Muscle layer of colon (tissue), 2 donors: ENCODE measurements at regions not wholly inside any gene's neighbourhood (a gene's known extent, or its start where the extent isn't known, plus 50 kb on each side); places are given as distances from the start of the nearest gene placed in this dataset.
"Not testable (repeated sequence)": the region's sequence is repeated elsewhere in the genome, so short reads cannot be mapped to it uniquely, and the experiment has no call there.

Source experiments
- H3K27ac ChIP-seq: one replicate; pipeline ENCODE4 v1.7.0; 2013; ENCODE audit warnings: low read depth, mild to moderate bottlenecking, low read length, moderate library complexity
- H3K27me3 ChIP-seq, 2 donors: one replicate each; pipeline ENCODE4 v1.7.0; 2013; ENCODE audit warnings: low read length in 2 of 2, mild to moderate bottlenecking in 2 of 2; ENCODE audit not compliant: insufficient read depth in 2 of 2, control insufficient read depth in 1 of 2
- H3K36me3 ChIP-seq: one replicate; pipeline ENCODE4 v1.7.0; 2013; ENCODE audit warnings: mild to moderate bottlenecking, low read length; ENCODE audit not compliant: insufficient read depth
- H3K4me1 ChIP-seq: one replicate; pipeline ENCODE4 v1.7.0; 2013; ENCODE audit warnings: mild to moderate bottlenecking, low read length; ENCODE audit not compliant: insufficient read depth
- H3K4me3 ChIP-seq, 2 donors: one replicate each; pipeline ENCODE4 v1.7.0; 2013; ENCODE audit warnings: low read length in 2 of 2, low read depth in 1 of 2, mild to moderate bottlenecking in 1 of 2, moderate library complexity in 1 of 2
- H3K9ac ChIP-seq: one replicate; pipeline ENCODE4 v1.7.0; 2013; ENCODE audit warnings: low read length
- H3K9me3 ChIP-seq: one replicate; pipeline ENCODE4 v1.7.0; 2013; ENCODE audit warnings: mild to moderate bottlenecking, low read length
- donor health status: abdominal sarcoma.
- donor health status: Adenocarcinoma of cecum.

GRCh38 chr1:221256773-221257172 lies 377.5 kb downstream of the HLX start:
- H3K4me3 ChIP-seq, result no peak overlapping the region

GRCh38 chr1:221257548-221257947 lies 378.3 kb downstream of the HLX start:
- not testable (repeated sequence) for H3K9me3 ChIP-seq, H3K36me3 ChIP-seq, H3K4me1 ChIP-seq, H3K27ac ChIP-seq, H3K27me3 ChIP-seq, H3K9ac ChIP-seq, H3K4me3 ChIP-seq

More at GRCh38 chr1:221256773-221257172, 377.5 kb downstream of the HLX start:
- no peaks in the 10 kb centered on the region for H3K9me3 ChIP-seq
- no peaks in the 10 kb centered on the region for H3K4me1 ChIP-seq
- no peaks in the 10 kb centered on the region for H3K36me3 ChIP-seq
- no peak overlapping the region for H3K27ac ChIP-seq
- no peak overlapping the region for H3K9ac ChIP-seq
- H3K27me3 ChIP-seq, result no peaks in the 10 kb centered on the region

GRCh38 chr1:221262677-221263076 lies 383.4 kb downstream of the HLX start:
- not testable (repeated sequence) for H3K4me1 ChIP-seq, H3K36me3 ChIP-seq, H3K27me3 ChIP-seq, H3K9me3 ChIP-seq, H3K4me3 ChIP-seq, H3K27ac ChIP-seq, H3K9ac ChIP-seq

GRCh38 chr1:221263831-221264767 lies 384.9 kb downstream of the HLX start:
- H3K4me1 ChIP-seq, result no peaks in the 10 kb centered on the region
- no peaks in the 10 kb centered on the region for H3K27me3 ChIP-seq
- no peaks in the 10 kb centered on the region for H3K36me3 ChIP-seq
- H3K4me3 ChIP-seq, result no peak overlapping the region
- no peak overlapping the region for H3K27ac ChIP-seq
- no peak overlapping the region for H3K9ac ChIP-seq
- H3K9me3 ChIP-seq, result no peaks in the 10 kb centered on the region

- no peak overlapping the region for H3K9ac ChIP-seq
- H3K27me3 ChIP-seq, result no peaks in the 10 kb centered on the region
- H3K9me3 ChIP-seq, result no peaks in the 10 kb centered on the region
- no peak overlapping the region for H3K4me3 ChIP-seq
- no peaks in the 10 kb centered on the region for H3K4me1 ChIP-seq
- no peak overlapping the region for H3K27ac ChIP-seq
- no peaks in the 10 kb centered on the region for H3K36me3 ChIP-seq
Measured at GRCh38 chr1:221264848-221265247, 385.6 kb downstream of the HLX start.

GRCh38 chr1:221268295-221268694 lies 389.1 kb downstream of the HLX start:
- H3K4me1 ChIP-seq, result no peaks in the 10 kb centered on the region
- H3K36me3 ChIP-seq, result no peaks in the 10 kb centered on the region
- no peaks in the 10 kb centered on the region for H3K27me3 ChIP-seq
- H3K9ac ChIP-seq, result no peak overlapping the region
- H3K9me3 ChIP-seq, result no peaks in the 10 kb centered on the region
- H3K27ac ChIP-seq, result no peak overlapping the region
- no peak overlapping the region for H3K4me3 ChIP-seq

- no peaks in the 10 kb centered on the region for H3K4me1 ChIP-seq
- H3K27ac ChIP-seq, result no peak overlapping the region
- no peak overlapping the region for H3K4me3 ChIP-seq
- no peak overlapping the region for H3K9ac ChIP-seq
- H3K27me3 ChIP-seq, result no peaks in the 10 kb centered on the region
- H3K36me3 ChIP-seq, result no peaks in the 10 kb centered on the region
- H3K9me3 ChIP-seq, result no peaks in the 10 kb centered on the region
Measured at GRCh38 chr1:221271701-221272100, 392.5 kb downstream of the HLX start.

GRCh38 chr1:221272940-221273339 lies 393.7 kb downstream of the HLX start:
- Histone ChIP-seq H3K36me3 (no peaks in the 10 kb centered on the region), H3K27ac (no peak overlapping the region), H3K9me3 (no peaks in the 10 kb centered on the region), H3K27me3 (no peaks in the 10 kb centered on the region), H3K4me1 (no peaks in the 10 kb centered on the region), H3K9ac (no peak overlapping the region), H3K4me3 (no peak overlapping the region)

GRCh38 chr1:221274373-221274772 lies 395.1 kb downstream of the HLX start:
- no peak overlapping the region for H3K27ac ChIP-seq
- H3K9ac ChIP-seq, result no peak overlapping the region
- H3K36me3 ChIP-seq, result no peaks in the 10 kb centered on the region
- no peaks in the 10 kb centered on the region for H3K9me3 ChIP-seq
- no peaks in the 10 kb centered on the region for H3K4me1 ChIP-seq
- no peaks in the 10 kb centered on the region for H3K27me3 ChIP-seq
- no peak overlapping the region for H3K4me3 ChIP-seq

GRCh38 chr1:221276896-221277409 lies 397.7 kb downstream of the HLX start:
- H3K27me3 ChIP-seq, result no peaks in the 10 kb centered on the region
- H3K36me3 ChIP-seq, result no peaks in the 10 kb centered on the region
- H3K27ac ChIP-seq, result no peak overlapping the region
- no peak overlapping the region for H3K4me3 ChIP-seq
- no peaks in the 10 kb centered on the region for H3K9me3 ChIP-seq
- H3K4me1 ChIP-seq, result no peaks in the 10 kb centered on the region
- H3K9ac ChIP-seq, result no peak overlapping the region

GRCh38 chr1:221279146-221279545 lies 399.9 kb downstream of the HLX start:
- no peaks in the 10 kb centered on the region for H3K36me3 ChIP-seq
- peaks cover 10% of the 10 kb centered on the region for H3K4me1 ChIP-seq
- no peaks in the 10 kb centered on the region for H3K27me3 ChIP-seq
- H3K9ac ChIP-seq, result no peak overlapping the region
- no peak overlapping the region for H3K27ac ChIP-seq
- H3K9me3 ChIP-seq, result no peaks in the 10 kb centered on the region
- no peak overlapping the region for H3K4me3 ChIP-seq

- peaks cover 17% of the 10 kb centered on the region for H3K4me1 ChIP-seq
- H3K27ac ChIP-seq, result no peak overlapping the region
- no peaks in the 10 kb centered on the region for H3K27me3 ChIP-seq
Measured at GRCh38 chr1:221283532-221283931, 404.3 kb downstream of the HLX start.

More at GRCh38 chr1:221283532-221283931, 404.3 kb downstream of the HLX start:
- Histone ChIP-seq H3K9ac (no peak overlapping the region), H3K4me3 (no peak overlapping the region), H3K36me3 (no peaks in the 10 kb centered on the region), H3K9me3 (no peaks in the 10 kb centered on the region)
